NCI-H226 (cell line): ENCODE measurements at regions not wholly inside any gene's neighbourhood (a gene's known extent, or its start where the extent isn't known, plus 50 kb on each side); places are given as distances from the start of the nearest gene placed in this dataset.
A peak's percentile ranks its signal among the peaks of the same experiment; 100 is the strongest.

ENCODE experiments used
- DNase-seq: peaks from one replicate; pipeline ENCODE4 v3.0.0-alpha.2; 2015

- no peak for DNase-seq
Measured at GRCh38 chr2:38170733-38171132, 94.8 kb upstream of the CYP1B1 start.

DNA sequence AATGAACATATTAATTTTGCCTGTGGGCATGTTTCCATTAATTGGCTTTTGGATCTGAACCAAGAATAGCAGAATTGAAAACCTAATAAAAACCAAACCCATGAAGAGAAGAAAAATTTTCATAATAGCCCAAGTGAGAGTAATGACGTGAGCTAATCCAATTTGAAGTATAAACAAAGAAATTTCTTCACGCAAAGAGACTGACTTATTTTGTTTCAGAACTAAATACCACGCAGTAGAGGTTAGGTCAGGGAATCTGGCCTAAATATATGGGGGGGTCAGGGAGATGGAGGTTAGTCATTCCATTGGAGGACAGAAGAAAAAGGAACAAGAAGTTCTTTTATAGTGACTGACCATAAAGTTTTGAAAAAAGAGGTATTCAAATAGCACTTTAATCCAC, 94.1 kb upstream of the CYP1B1 start:
- DNase-seq = no peak

- peak; percentile 34 for DNase-seq
Measured at GRCh38 chr2:38168710-38169480, 92.9 kb upstream of the CYP1B1 start.

DNA sequence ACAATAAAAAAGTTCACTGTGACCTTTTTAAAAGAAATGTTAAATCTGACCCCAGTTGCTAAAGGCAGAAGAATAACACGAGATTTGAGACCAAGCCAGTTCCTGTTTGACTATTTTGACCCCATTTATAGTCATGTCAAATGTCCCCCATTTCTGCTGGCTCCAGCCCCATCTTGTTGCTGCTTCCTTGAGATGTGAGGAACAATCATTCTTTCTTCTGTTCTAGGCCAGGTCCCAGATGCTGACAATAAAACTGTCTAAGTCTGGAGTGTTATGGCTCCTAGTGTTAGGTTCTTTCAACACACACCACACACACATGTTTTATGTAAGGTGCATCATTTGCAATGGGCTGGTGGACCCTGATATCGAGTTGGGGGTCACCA, 92.0 kb upstream of the CYP1B1 start:
- DNase-seq = no peak

GRCh38 chr2:38165698-38166097, 89.7 kb upstream of the CYP1B1 start:
- no peak for DNase-seq

- no peak for DNase-seq
Measured at GRCh38 chr2:38164881-38165280, 88.9 kb upstream of the CYP1B1 start.

GRCh38 chr2:38163579-38163978, 87.6 kb upstream of the CYP1B1 start:
- no peak for DNase-seq

GRCh38 chr2:38163006-38163405, 87.1 kb upstream of the CYP1B1 start:
- DNase-seq = no peak

DNA sequence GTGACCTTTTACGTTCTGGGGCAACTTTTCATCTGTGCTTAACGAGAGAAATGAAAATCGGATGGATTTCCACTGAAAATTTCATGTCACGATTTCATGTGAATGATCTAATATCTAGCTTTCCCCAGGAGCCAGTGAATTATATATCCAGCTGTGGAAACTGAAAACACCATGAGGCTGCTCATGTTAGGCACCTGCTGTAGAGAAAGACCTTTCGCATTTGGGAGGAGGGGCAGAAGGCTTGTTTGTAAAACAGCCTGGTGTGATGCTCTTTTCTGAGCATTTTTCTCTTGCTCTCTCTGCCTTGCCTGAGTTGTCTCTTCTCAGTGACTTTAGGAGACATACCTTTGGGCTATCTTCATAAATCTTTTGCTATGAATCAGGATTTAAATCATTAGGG, 84.6 kb upstream of the CYP1B1 start:
- DNase-seq = no peak

DNA sequence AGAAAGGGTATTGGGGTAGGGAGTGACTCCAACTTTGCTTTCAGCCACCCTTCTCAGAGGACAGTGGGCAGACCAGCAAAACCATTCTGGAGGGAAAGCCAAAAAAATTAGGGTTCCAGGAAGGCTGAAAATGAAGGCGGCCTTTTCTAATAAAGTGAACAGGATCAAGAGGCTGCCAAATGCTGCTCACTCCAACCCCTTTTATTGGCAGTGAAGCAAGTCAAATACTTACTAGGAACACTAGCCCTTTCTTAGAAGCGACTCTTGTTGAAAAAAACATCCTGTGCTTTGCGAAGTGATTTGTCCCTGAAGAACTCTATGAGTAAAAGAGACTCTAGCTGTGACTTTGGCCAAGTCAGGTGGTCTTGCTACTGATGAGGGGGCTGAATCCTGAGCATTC, 83.6 kb upstream of the CYP1B1 start:
- no peak for DNase-seq

- no peak for DNase-seq
Measured at GRCh38 chr2:38159191-38159590, 83.2 kb upstream of the CYP1B1 start.

DNA sequence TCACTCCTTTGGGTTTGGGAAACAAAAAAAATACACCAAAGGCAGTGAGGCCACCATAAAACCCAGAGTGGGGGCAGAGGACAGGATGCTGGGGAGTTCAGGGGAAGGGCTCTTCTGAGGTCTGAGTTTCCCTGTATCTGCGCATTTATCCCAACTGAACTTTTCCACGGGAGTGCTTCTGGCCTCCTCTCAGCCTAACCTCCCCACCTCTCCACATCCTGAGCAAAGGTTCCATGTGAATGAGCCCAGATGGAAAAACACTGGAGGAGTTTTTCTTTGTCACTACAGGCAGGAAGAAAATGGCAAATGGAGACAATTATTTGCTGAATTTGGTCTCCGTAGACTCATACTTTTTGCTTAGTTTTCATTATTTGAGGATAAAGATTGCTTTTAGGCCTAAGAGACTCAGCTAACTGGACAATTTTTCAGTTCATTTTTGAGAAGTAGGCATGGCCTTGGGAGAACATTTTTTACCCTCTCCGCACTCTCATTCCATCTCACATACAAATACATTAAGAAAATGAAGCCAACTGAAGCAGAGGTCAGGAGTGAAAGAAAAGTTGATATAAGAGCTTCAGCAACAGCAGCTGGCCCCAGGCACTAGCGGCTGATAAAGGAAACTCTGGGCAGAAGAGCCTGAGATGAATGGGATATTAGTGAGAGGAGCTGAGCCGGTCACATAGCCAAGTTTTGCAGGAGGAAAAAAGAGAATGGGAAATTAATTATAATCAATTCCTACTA, 82.6 kb upstream of the CYP1B1 start:
- no peak for DNase-seq

DNA sequence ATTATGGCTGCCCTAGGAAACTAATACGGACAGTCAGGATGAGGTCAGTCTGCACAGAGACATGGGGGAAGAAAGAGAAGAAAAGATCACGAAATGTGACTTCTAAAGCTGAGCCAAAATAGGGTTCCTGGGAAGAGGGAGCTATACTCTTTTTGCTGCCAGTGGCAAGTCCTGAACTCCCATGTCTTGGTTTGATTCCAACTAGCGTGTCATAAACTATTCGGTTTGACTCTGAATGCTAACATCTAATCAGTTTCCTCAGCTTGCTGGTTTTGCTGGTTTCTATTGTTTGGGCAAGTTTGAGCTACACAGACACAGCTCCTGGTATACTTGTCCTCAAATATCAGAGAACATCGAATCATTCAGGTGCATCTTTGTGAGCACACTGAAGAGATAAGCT, 80.5 kb upstream of the CYP1B1 start:
- no peak for DNase-seq

- DNase-seq = no peak
Measured at GRCh38 chr2:38155015-38155414, 79.1 kb upstream of the CYP1B1 start.

DNA sequence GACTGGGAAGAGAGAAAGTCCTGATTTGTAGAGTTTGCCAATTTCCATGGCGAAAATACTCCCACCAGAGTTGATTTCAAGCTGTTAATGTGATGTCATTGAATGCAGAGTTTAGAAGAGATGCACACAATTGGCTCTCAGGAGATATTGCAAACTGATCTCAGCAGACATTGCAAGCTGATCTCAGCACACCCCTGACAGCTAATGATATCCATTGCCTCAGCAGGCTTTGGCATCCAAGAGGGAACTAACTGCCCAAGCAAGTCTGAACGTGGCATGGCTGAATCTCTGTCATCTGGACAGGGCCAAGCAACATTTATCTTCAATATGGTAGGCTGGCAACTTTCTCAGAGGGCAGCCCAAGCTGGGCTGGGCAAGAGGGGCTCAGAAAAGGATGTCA, 78.4 kb upstream of the CYP1B1 start:
- DNase-seq = no peak

DNA sequence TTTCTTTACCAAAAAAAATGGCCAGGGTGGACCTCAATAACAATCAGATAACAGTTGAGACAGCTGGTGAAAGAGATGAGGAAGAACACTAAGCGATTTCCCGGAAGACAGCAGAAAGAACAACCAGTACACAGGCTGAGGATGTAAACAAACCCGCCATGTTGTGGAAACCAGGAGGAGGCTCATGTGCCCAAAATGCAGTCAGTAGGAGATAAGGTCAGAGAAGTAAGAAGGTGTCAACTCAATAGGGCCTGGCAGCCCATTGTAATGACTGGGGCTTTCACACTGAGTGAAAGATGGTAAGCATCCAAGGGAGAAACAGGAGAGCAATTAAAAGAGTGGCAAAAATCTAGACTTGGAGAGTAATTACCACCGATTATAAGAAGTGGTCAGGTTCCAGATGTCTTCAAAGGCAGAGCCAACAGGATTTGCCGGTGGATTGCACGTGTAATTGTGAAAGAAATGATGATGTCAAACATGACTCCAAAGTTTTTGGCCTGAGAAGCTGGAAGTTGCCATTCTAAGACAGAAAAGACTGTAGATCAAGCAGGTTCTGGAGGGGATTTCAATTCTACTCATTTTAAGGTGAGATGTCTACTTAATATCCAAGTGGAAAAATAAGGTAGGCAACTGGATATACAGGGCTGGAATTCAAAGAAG, 77.7 kb upstream of the CYP1B1 start:
- DNase-seq = no peak

- no peak for DNase-seq
Measured at GRCh38 chr2:38152913-38153312, 77.0 kb upstream of the CYP1B1 start.

DNA sequence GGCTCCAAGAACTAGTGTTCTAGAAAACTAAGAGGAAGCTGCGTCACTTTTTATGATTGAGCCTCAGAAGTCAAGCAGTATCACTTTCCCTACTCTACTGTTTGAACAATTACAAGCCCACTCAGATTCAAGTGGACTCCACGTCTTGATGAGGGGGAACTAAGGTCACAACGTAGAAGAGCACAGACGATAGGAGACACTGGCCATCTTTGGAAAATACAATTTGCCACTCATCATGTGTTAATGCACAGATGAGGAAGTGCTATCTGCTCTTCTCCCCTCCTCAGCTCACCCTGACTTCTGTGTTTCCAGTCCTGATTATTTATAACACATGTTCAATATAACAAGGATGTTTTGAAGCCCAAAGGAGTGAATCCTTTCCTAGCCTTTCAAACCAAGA, 76.1 kb upstream of the CYP1B1 start:
- DNase-seq = no peak

DNA sequence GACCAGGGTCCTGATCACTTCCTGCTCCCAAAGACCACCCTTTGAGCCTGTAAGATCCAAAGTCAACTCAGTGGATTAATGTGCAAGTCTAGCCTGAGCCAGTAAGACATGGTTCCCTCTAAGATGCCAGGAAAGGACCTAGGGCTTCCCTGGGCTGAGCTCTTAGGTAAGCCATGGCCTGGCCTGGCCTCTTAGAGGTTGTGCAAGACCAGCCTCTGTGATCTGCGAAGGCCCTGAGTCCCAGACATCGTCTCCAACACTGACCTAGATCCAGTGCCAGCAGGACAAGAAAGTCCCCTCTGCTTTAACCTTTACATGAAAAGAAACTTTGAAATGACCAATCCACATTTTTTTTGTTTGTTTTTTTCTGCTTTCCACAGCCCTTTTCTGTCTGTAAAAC, 73.6 kb upstream of the CYP1B1 start:
- no peak for DNase-seq

DNA sequence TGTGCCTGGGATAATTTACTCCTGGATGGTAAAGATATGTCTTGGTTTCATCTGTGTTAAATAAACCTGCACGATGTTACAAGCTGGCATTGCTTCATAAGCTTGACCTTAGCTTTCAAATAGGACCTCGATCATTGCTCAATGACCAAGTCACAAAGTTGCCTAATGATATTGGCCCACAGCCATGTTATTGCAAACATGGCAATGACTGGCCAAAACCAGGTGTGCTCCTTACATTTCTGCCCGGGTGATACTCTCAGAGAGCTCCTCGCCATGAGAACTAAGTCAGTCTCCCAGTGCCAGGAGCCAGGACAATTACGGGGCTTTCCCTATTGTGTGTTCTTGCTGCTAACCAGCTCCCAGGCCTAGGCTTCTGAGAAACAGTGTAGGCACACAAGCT, 72.5 kb upstream of the CYP1B1 start:
- peak; percentile 40 for DNase-seq

- peak; percentile 62 for DNase-seq
Measured at GRCh38 chr2:38147333-38148121, 71.6 kb upstream of the CYP1B1 start.

- DNase-seq = peak; percentile 97
Measured at GRCh38 chr2:38146907-38147307, 71.0 kb upstream of the CYP1B1 start.

DNA sequence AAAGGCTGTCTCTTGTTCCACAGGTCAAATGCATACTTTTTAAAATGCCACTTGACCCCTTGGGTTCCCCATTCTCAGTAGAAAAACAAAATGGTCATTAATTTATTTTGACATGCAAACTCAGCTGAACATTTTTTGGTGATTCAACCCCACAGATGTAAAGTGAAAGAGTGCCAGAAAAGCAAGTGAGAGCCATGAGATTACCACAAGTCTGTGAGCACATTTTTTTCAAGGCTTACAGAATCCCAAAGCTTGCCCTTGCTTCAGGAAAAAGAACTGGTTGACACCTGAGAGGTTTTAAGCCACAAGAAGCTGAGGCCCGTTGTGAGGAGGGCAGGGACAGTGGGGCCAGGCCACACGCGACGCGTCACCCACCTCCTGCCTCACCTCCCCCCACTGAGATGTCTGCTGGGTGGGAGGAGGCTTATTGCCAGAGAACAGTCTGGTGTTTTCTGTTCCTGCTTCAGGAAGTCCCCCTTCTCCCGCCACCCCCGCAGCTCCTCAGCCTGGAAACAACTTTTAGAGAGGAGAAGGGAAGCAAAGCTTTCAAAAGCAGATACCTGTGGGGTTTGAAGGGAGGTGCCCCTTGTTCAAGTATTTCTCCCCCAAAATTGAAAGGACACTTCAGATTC, 70.4 kb upstream of the CYP1B1 start:
- peak; percentile 84 for DNase-seq
